Hematopoietic multipotent progenitor cell treated with erythropoietin and hydrocortisone succinate and interleukin-3 and kit ligand, for 8 days (in vitro differentiated cells): ENCODE measurements at regions not wholly inside any gene's neighbourhood (a gene's known extent, or its start where the extent isn't known, plus 50 kb on each side); places are given as distances from the start of the nearest gene placed in this dataset.
"Not testable (repeated sequence)": the region's sequence is repeated elsewhere in the genome, so short reads cannot be mapped to it uniquely, and the experiment has no call there.

Experiments
- DNase-seq: peaks from one replicate; pipeline ENCODE4 v3.0.0-alpha.2; 2015

GRCh38 chr13:54165581-54166215 lies 1137.1 kb downstream of the OLFM4 start:
- no peak for DNase-seq

- DNase-seq, result no peak
These were observed 1145.4 kb downstream of the OLFM4 start for GRCh38 chr13:54173996-54174395.

- DNase-seq, result no peak
These were observed 1146.9 kb downstream of the OLFM4 start for GRCh38 chr13:54175466-54175865.

- no peak for DNase-seq
These were observed 1148.9 kb downstream of the OLFM4 start for GRCh38 chr13:54177466-54177865.

- no peak for DNase-seq
These were observed 1154.6 kb downstream of the OLFM4 start for GRCh38 chr13:54183166-54183565.

GRCh38 chr13:54183728-54184127 lies 1155.1 kb downstream of the OLFM4 start:
- DNase-seq, result no peak

GRCh38 chr13:54184576-54184975 lies 1156.0 kb downstream of the OLFM4 start:
- DNase-seq, result no peak

- no peak for DNase-seq
These were observed 1156.5 kb downstream of the OLFM4 start for GRCh38 chr13:54185101-54185500.

GRCh38 chr13:54185785-54186184 lies 1157.2 kb downstream of the OLFM4 start:
- no peak for DNase-seq

GRCh38 chr13:54187461-54187860 lies 1158.8 kb downstream of the OLFM4 start:
- no peak for DNase-seq

- DNase-seq, result no peak
These were observed 1165.8 kb downstream of the OLFM4 start for GRCh38 chr13:54194233-54195024.

GRCh38 chr13:54196684-54197083 lies 1168.1 kb downstream of the OLFM4 start:
- no peak for DNase-seq

- DNase-seq, result no peak
These were observed 1170.3 kb downstream of the OLFM4 start for GRCh38 chr13:54198911-54199310.

- DNase-seq, result no peak
These were observed 1178.0 kb downstream of the OLFM4 start for GRCh38 chr13:54206626-54207025.

GRCh38 chr13:54210397-54211049 lies 1181.9 kb downstream of the OLFM4 start:
- DNase-seq, result no peak

GRCh38 chr13:54216221-54216620 lies 1187.6 kb downstream of the OLFM4 start:
- DNase-seq, result no peak

- no peak for DNase-seq
These were observed 1198.3 kb downstream of the OLFM4 start for GRCh38 chr13:54226876-54227275.

- no peak for DNase-seq
These were observed 1204.1 kb downstream of the OLFM4 start for GRCh38 chr13:54232700-54233099.

GRCh38 chr13:54234607-54235006 lies 1206.0 kb downstream of the OLFM4 start:
- DNase-seq, result no peak

GRCh38 chr13:54241719-54242118 lies 1213.1 kb downstream of the OLFM4 start:
- DNase-seq, result no peak

- no peak for DNase-seq
These were observed 1219.7 kb downstream of the OLFM4 start for GRCh38 chr13:54248306-54248705.

GRCh38 chr13:54261856-54262255 lies 1233.2 kb downstream of the OLFM4 start:
- no peak for DNase-seq

- no peak for DNase-seq
These were observed 1235.3 kb downstream of the OLFM4 start for GRCh38 chr13:54263868-54264267.

GRCh38 chr13:54267253-54267668 lies 1238.6 kb downstream of the OLFM4 start:
- DNase-seq, result not testable (repeated sequence)
